PC-3 (cell line): ENCODE measurements at regions not wholly inside any gene's neighbourhood (a gene's known extent, or its start where the extent isn't known, plus 50 kb on each side); places are given as distances from the start of the nearest gene placed in this dataset.

Source experiments
- CTCF ChIP-seq: fragments of 300-600 bp; sonication (generic); conservative IDR thresholded peaks from 2 replicates; pipeline ENCODE4 v1.5.1; 2017; ENCODE audit warnings: antibody characterized with exemption, low read depth, mild to moderate bottlenecking, low read length
- EZH2 ChIP-seq: fragments of 300-600 bp; sonication (generic); IDR thresholded peaks from one replicate; pipeline ENCODE4 v1.6.1; 2017; ENCODE audit warnings: antibody characterized with exemption, mild to moderate bottlenecking, low read length; ENCODE audit not compliant: unreplicated experiment
- EZH2phosphoT487 ChIP-seq: fragments of 300-600 bp; sonication (generic); IDR thresholded peaks from 2 replicates; pipeline ENCODE4 v1.6.1; 2018; ENCODE audit warnings: mild to moderate bottlenecking, antibody characterized with exemption, low read length, borderline replicate concordance

GRCh38 chr15:72995849-72996248 is 56.4 kb upstream of the NEO1 start:
- TF ChIP-seq CTCF (no peak), EZH2 (no peak), EZH2phosphoT487 (no peak)
